Activated CD8-positive, alpha-beta memory T cell treated with anti-CD3 and anti-CD28 coated beads for 48 hours (primary cell): ENCODE measurements at regions not wholly inside any gene's neighbourhood (a gene's known extent, or its start where the extent isn't known, plus 50 kb on each side); places are given as distances from the start of the nearest gene placed in this dataset.

ENCODE experiments used
- DNase-seq, 3 experiments: peaks; one replicate each; pipeline ENCODE4 v3.0.0-alpha.2; 2020; ENCODE audit warnings: low read depth in 2 of 3, low spot score in 2 of 3

DNA sequence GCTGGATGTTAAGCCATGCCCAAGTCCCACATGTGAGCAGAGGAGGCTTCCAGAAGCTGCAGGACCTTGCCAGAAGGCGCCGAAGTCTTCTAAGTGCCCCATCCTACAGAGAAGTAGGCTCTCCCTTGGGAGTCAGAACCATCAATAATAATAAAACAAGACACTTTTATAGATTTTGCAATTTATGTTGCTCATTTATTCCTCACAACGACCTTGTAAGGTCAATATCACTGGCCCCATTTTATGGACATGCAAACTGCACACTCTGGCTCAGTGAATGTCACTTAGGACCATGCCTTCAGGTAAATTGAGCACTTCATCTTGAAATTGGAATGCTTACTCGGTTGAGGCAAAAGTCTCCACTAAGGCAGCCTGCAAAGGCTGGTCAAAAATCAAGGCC, 170.4 kb downstream of the BCOR start:
- DNase-seq, result no peak

GRCh38 chrX:39928704-39929378, 168.9 kb downstream of the BCOR start:
- DNase-seq, result no peak

DNA sequence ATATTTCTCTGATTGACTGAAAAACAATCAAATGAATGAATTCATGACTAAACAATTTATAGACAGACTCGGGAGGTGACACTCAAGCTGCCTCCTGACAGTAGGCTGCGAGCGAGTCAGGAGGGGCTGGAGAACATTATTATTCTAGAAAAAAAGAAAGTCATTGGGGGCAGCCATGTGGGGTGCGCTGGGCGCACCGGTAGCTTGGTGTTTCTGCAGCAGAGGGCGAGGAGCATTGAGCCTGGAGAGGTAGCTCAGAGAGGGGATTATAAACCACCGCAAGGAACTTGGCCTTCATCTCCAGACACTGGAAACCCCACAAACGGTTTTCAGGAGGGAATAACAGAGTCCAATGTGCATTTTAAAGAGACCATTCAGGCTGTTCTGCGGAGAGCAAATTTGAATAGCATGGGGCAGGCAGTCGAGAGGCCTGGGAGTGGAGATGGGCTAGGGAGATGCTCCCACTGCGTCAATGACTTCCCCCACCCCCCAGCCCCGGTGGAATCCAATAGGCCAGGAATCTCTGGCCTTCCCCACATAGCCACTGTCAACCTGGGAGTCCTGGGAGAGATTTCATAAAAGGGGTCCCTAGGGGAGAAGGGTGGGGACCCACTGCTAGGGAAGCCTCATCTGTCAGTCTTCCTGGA, 168.3 kb downstream of the BCOR start:
- no peak for DNase-seq

GRCh38 chrX:39930786-39931528, 166.8 kb downstream of the BCOR start:
- DNase-seq, result no peak

- no peak for DNase-seq
These were observed 166.1 kb downstream of the BCOR start for GRCh38 chrX:39931529-39932282.

DNA sequence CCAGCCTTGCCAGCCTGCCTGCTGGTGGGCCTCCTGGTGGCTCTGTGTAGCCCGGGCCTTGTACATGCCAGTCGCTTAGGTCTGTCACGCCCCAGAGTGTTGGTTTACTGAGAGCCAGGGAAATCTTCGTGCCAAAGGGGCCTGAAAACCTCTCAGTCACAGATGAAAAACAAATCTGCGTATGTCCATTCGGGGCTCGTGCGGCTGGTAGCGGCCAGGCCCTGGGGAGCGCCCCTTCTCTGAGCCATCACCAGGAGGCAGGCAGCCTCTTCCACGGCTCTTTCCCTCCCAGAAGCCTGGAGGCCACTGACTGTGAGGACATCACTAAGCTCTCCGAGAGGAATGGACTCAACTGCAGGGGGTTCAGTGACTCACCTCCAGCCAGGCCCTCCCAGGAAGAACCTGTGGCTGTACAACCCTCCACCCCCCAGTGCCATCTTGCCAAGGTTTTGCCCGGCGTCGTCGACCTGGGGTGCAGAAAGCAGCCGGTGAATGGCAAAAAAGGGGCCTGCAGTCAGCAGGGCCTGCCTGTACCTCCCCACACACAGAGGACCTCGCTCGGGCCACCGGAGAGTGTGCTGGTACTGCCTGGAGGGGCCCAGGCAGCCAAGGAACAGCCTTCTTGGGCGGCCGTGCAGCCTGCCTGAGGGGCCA, 162.2 kb downstream of the BCOR start:
- DNase-seq, result no peak

GRCh38 chrX:39936886-39937770, 160.6 kb downstream of the BCOR start:
- no peak for DNase-seq

DNA sequence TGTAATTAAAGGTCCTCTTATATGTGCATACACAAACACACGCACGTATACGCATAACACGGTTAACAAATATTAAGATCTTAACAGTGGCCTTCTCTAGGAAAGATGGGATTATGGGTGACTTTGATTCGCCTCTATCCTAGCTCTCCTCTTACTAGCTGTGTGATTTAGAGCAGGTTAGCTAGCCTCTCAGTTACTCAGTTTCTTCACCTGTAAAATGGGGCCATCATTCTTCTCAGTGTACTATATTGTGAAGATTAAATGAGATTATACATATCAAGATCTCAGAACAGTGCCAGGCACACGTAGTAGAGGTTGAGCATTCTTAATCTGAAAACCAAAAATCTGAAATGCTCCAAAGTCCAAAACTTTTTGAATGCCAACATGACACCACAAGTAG, 159.3 kb downstream of the BCOR start:
- no peak for DNase-seq

DNA sequence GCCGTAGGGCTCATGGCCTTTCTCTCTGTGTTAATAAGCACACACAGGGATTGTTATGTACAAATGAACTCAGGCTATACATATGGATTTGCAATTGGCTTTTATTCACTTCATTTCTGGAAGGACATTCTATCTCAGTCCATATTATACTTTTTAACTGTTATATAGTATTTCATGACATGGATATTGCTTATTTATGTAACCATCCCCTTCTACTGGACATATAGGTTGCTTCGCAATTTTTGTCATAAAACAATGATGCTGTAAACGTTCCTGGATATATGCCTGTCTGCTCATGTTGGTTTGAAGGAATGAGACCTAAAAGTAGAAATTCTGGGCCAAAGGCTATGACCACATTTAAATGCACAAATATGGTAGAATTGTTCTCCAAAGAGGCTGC, 158.1 kb downstream of the BCOR start:
- DNase-seq, result no peak

DNA sequence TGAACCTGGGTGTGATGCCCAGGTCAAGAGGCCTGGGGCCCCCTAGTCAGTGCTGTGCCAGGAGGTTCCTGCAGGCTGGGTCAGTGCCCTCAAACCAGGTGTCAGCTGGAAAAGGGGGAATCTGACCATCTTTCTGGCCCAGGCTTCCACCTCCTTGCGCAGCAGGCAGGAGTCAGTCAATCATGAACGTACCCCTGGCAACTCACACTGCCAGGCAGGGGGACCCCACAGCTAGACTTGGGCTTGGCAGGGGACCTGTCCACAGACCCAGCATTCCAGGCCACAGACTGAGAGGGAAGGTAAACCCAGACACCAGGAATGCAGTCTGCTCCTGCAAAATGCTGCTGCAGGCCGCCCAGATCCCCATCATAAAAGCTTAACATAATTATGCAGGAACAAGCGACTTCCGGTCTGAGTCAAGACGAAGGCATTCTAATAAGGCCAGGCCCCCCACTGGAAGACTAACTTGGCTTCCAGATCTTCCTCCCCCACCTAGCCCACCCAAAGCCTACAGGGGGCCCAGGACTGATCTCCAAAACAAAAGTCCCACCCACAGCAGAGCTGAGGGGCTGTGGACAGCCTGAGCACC, 156.3 kb downstream of the BCOR start:
- no peak for DNase-seq

GRCh38 chrX:39944416-39944815, 153.3 kb downstream of the BCOR start:
- no peak for DNase-seq

GRCh38 chrX:39945709-39946108, 152.0 kb downstream of the BCOR start:
- no peak for DNase-seq

- no peak for DNase-seq
These were observed 150.9 kb downstream of the BCOR start for GRCh38 chrX:39946822-39947221.

DNA sequence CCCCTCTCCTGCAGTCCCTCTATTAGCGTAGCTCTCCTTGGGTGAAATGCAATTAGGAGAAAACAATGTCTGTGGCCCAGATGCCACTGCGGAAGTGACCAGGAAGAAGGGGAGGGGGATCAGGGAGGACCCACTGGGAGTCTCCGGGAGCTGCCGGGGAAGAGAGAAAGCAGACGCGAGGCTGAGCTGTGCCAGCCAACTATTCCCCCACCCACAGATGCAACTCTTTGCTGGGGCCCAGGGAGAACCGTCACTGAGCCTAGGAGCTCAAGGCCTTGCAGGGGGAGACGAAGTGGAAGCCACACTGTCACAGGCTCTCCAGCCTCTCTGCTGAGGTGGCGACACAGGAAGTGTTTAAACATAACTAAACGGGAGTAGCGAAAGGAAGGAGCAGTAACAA, 149.2 kb downstream of the BCOR start:
- DNase-seq, result no peak

DNA sequence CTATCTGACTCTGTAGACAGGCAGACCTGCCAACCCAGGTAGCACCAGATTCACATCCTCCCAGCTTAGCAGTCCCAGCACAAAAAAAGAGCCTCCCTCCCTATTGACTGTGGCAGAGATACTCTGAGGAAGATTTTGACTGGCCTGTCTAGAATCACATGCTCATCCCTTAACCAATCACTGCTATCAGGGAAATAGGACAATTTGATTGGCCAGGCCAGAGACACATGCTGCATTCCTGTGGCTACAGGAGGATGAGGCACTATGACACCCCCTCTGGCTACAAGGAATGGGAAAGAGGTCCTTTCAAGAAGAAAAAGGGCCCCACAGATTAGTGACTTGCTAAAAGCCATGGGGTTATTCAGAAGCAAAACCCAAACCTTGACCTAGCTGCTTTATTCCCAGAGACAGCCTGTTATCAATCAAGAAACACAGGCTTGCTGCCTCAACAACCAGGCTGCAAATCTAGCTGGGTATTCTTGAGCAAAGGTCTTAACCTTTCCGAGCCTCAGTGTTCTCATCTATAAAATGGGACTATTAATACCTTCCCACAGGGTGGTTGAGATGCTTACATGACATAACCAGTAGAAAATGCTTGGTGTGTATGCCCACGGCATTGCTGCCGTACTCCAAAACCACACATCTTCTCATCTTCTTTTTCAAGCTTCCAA, 147.6 kb downstream of the BCOR start:
- no peak for DNase-seq

DNA sequence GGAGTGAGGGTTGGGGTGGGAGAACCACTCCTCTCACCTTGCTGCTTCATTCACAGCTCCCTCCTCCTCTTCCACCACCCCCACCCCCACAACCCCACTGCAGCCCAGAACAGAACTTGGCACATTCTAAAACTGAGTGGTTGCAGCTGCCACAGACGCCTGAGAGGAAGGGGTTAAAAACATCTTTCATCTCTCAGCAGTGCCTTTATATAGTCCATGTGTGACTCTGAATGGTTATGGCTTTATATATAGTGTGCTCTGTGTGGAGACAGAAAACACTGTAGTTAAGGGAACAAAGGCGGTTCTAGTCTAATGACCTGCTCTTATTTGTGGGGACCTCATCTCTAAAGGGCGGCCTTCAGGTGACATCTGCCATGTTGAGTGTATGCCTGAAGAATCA, 144.8 kb downstream of the BCOR start:
- no peak for DNase-seq

- no peak for DNase-seq
These were observed 143.9 kb downstream of the BCOR start for GRCh38 chrX:39953879-39954278.

DNA sequence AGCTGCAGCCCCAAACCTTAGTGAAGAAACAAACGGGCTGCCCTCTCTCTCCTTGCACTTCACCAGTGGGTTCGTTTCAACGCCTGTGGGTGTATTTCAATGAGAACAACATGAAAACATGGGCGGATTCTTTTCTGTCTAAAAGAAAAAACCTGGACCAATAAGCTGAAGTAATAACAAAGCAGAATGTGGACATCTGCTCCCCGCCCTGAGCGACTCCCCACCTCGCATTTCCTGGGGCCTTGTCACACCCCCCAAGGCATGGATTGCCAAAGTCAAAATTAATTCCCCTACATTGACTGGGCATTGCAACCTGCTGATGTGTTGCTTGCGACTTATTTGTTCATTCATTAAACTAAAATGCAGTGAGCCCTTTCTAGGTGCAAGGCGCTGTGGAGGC, 142.9 kb downstream of the BCOR start:
- no peak for DNase-seq

- DNase-seq, result no peak
These were observed 142.1 kb downstream of the BCOR start for GRCh38 chrX:39955625-39956024.
